Fibroblast of villous mesenchyme (primary cell): ENCODE measurements at regions not wholly inside any gene's neighbourhood (a gene's known extent, or its start where the extent isn't known, plus 50 kb on each side); places are given as distances from the start of the nearest gene placed in this dataset.

Source experiments
- DNase-seq: peaks from one replicate; pipeline ENCODE4 v3.0.0-alpha.2; 2010; ENCODE audit warnings: low read depth
- H3K4me3 ChIP-seq: 2 replicates; pipeline ENCODE4 v1.5.1; 2011; ENCODE audit warnings: low read depth, mild to moderate bottlenecking, low read length
- TF ChIP-seq, protein P1 (sequence below): IDR thresholded peaks from 2 replicates; pipeline ENCODE4 v1.5.1; 2012; ENCODE audit warnings: low read depth, mild to moderate bottlenecking, low read length; ENCODE audit not compliant: insufficient read depth

DNA sequence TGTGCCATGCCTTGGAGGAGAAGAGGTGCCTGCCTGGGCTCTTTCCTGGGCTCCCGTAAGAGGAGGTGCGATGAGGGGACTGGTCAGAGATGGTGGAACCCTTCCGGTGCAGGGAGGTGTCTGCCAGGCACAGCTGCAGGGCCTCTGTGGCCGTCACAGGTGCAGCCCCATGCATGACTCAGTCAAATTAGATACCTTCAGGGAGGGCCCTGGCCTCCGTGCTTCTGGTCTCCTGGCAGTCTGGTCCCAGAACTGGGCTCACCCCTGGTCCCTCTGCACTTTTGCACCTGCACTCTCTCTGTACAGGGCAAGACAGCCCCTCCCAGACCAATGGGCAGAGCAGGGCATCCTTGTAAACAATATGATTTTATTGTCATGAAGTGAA, 49.9 kb upstream of the LRPAP1 start:
- TF ChIP-seq, protein P1, sequence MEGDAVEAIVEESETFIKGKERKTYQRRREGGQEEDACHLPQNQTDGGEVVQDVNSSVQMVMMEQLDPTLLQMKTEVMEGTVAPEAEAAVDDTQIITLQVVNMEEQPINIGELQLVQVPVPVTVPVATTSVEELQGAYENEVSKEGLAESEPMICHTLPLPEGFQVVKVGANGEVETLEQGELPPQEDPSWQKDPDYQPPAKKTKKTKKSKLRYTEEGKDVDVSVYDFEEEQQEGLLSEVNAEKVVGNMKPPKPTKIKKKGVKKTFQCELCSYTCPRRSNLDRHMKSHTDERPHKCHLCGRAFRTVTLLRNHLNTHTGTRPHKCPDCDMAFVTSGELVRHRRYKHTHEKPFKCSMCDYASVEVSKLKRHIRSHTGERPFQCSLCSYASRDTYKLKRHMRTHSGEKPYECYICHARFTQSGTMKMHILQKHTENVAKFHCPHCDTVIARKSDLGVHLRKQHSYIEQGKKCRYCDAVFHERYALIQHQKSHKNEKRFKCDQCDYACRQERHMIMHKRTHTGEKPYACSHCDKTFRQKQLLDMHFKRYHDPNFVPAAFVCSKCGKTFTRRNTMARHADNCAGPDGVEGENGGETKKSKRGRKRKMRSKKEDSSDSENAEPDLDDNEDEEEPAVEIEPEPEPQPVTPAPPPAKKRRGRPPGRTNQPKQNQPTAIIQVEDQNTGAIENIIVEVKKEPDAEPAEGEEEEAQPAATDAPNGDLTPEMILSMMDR = no peak

More for the DNA sequence above, 49.9 kb upstream of the LRPAP1 start:
- no peak for DNase-seq
- H3K4me3 ChIP-seq = no peak overlapping the region
